GM19452 (cell line): ENCODE measurements at regions not wholly inside any gene's neighbourhood (a gene's known extent, or its start where the extent isn't known, plus 50 kb on each side); places are given as distances from the start of the nearest gene placed in this dataset.
"Not testable (repeated sequence)": the region's sequence is repeated elsewhere in the genome, so short reads cannot be mapped to it uniquely, and the experiment has no call there.

Experiments
- ATAC-seq: cut with Tn5 transposase; IDR thresholded peaks from one replicate; pipeline ENCODE4 v1.9.1; 2021; ENCODE audit not compliant: unreplicated experiment

DNA sequence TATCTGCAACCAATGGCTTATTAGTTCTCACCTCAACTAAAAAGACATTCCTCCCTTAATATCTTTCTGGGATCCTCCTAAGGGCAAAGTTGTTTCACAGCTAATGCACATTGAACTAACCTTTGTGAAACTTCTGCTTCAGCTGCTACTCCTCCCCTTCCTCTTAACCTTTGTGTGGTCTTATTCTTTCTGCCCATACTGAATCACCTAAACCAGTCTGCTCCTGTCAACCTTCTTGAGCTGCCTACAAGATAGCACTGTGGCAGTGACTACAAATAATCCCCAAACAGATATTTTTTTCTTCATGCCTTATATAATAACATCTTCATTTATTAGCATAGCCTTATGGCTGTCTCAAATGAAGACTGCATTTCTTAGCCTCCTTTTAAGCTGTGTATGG lies 1077.4 kb upstream of the ATXN7L3B start:
- ATAC-seq, result no peak

DNA sequence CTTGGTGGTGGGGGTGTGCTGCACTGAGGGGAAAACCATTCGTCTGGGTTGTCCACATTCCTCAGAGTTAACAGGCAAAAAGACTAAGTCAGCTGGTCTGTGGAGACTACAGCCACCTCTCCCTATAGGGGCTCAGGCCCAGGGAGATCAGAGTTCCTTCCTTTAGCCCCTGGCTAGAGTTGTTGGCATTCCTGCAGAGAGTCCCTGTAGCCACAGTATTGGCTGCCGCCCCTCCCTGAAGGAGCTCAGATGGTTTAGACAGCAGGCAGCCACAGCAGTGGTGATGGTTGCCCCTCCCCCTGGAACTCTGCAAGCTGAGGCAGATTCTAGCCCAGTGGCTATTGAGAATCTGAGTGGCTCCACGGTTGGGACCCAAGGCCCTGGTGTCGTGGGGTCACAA lies 1072.5 kb upstream of the ATXN7L3B start:
- ATAC-seq, result no peak

DNA sequence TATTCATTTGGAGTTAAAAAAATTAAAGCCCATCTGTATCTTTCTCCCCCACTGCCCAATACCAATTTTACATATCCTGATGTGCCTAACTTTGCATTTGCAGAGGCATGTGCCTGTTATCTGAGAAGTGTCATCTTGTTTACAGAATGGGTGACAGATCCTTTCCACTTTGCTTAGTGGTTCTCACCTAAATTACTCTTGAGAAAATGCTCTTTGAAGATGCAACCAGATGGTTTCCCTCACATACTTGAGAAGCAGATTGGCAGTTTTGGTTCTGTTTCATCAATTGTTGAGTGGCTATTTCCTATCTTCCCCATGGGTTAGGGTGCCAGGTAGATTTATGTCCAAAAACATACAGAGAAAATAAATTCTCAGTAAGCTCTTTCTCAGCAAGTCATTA lies 1051.4 kb upstream of the ATXN7L3B start:
- ATAC-seq, result no peak

- ATAC-seq, result no peak
Observed at GRCh38 chr12:73506611-73507010, 1031.0 kb upstream of the ATXN7L3B start.

- ATAC-seq, result no peak
Observed at GRCh38 chr12:73514672-73515071, 1023.0 kb upstream of the ATXN7L3B start.

DNA sequence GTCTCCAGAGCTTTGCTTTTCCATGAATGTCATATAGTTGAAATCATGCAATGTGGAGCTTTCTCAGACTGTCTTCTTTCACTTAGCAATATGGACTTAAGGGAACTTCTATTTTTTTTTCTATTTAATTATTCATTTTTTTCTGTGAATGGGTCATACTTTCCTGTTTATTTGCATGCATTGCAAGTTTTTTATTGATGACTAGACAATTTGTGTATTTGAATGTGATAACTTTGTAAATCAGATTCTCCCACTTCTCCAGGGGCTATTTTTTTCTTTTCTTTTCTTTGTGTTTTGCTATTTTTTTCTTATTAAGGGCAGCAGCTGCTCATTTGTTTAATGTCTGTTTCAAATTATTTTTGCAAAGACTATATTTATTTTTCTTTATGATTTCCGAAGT lies 1019.8 kb upstream of the ATXN7L3B start:
- ATAC-seq, result no peak

GRCh38 chr12:73529231-73529630 lies 1008.4 kb upstream of the ATXN7L3B start:
- ATAC-seq, result no peak

GRCh38 chr12:73529954-73530353 lies 1007.7 kb upstream of the ATXN7L3B start:
- no peak for ATAC-seq

DNA sequence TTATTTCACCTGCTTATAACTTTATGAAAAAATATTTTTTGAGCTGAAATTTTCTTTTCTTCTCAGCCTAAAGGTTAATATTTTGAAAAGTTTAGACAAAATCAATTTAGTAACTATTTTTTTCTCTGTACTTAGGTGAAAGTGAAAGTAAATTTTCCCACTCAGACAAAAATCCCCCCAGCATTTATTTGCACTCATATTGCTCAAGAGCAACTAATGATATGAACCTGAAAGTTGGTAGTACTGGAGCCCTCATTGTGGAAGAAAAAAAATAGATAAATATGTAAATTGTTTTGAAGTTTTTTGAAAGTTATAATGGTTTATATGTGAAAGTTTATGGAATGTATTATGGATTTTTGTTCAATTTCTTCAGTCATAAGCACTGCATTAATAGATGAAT lies 1005.9 kb upstream of the ATXN7L3B start:
- ATAC-seq, result no peak

DNA sequence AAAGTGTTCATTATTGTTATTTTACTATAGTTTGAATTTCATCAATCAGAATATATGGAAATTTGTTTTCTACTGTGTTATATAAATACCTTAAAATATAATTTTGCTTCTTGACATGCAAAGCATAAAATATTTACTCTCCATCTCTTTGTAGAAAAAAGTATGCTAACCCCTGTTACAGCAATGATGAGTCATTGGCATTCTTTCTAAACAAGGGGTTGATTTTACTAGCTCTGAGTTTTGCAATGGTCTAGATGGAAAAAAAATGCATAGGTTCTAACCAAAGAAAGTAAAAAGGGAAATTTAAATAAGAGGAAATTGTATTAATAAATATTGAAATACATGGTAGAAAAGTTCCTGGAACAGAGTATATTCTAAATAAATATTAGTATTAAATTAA lies 990.2 kb upstream of the ATXN7L3B start:
- no peak for ATAC-seq

- ATAC-seq, result no peak
Observed at GRCh38 chr12:73585136-73585535, 952.5 kb upstream of the ATXN7L3B start.

- ATAC-seq, result no peak
Observed at GRCh38 chr12:73589220-73589619, 948.4 kb upstream of the ATXN7L3B start.

DNA sequence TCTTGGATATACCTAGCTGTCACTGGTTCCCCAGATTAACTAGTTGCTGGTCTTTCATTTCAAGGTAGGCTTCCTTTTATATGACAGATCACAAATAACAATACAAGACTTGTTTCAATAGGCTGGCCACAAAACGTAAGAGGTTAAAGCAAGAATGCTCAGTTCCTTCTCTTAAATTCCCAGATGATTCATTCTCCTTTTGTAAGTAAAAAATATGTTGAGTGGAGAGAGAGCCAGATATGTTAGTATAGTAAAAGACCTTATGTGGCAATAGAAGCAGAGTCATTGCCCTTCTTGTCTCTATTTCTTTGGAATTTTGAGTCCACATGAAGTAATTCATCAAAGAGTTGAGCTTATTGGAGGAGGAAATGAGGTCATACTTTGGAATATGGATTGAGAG lies 939.0 kb upstream of the ATXN7L3B start:
- no peak for ATAC-seq

GRCh38 chr12:73599268-73599667 lies 938.4 kb upstream of the ATXN7L3B start:
- no peak for ATAC-seq

GRCh38 chr12:73605925-73606324 lies 931.7 kb upstream of the ATXN7L3B start:
- ATAC-seq, result not testable (repeated sequence)

DNA sequence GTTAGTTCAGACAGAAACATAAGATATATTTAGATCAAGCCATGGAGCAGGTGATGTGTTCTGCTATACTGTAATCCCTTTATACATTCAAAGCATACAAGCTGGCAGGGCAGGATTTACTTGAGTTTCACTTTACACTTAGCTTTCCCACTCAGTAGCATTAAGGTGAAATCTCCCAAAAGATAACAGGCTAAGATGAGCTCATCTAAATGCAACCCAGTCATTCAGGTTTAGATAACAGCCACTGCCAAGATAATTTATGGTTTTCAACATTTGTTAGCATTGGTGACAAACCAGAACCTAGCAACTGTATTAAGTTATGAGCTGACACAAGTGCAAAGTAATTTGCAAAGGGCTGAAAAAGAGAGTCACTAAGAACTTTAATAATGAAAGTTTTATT lies 925.1 kb upstream of the ATXN7L3B start:
- ATAC-seq, result no peak

DNA sequence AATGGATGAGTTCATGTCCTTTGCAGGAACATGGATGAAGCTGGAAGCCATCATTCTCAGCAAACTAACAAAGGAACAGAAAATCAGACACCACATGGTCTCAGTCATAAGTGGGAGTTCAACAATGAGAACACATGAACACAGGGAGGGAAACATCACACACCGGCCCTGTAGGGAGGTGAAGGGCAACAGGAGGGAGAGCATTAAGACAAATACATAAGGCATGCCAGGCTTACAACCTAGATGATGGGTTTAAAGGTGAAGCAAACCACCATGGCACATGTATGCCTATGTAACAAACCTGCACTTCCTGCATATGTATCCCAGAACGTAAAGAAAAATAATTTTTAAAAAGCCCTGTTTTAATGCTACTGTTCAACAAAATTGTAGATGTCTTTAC lies 914.2 kb upstream of the ATXN7L3B start:
- ATAC-seq, result no peak

DNA sequence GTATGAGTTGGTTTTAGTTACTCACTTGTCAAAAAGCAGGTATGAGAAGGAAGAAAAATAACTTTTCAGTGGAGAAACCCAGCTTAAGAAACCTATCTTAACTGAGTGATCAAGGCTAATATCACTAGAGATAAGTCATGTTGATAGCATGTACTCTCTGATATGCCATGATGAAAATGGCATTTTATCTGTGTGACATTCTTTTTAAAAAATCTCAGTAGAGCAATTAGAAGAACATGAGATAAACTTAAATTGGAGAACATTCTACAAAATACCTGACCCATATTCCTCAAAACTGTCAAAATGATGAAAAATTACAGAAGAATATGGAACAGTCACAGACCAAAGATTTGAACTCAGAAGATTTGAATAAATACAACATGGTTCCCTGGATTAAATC lies 912.4 kb upstream of the ATXN7L3B start:
- ATAC-seq, result no peak

DNA sequence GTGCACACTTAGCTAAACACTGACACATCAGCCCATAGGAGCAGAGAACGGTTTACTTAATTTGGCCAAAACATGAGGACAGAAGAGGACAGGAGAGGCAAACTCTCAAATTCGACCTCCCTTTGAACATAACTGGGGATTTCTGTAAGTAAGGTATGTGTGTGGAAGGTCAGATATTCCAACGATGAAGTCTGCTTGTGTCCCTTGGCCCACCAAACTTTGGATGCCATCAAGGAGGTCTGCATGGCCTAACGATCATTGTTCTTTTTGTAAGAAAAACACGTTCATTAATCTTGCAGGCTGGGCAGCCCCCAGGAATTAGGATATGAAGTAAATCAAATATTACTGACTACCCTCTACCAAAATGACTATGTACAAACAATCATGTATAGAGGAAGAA lies 908.5 kb upstream of the ATXN7L3B start:
- ATAC-seq, result no peak

- ATAC-seq, result no peak
Observed at GRCh38 chr12:73629893-73630831, 907.5 kb upstream of the ATXN7L3B start.

DNA sequence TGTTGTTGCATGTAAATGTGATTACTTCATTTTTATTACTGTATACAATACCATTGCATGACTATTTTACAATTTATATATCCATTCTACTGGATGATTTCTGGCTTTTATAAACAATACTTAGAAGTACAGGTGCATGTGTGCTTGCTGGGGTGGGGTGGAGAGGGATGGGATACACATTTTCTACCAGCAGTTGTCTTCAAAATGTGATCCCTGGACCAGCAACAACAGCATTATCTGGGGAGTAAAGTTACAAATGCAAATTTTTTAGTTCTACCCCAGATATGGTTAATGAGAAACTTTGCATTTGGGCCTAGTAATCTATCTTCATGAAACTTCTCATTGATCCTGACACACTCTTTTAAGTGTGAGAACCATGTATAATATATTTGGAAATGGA lies 905.4 kb upstream of the ATXN7L3B start:
- ATAC-seq, result no peak

- no peak for ATAC-seq
Observed at GRCh38 chr12:73632661-73633060, 905.0 kb upstream of the ATXN7L3B start.

DNA sequence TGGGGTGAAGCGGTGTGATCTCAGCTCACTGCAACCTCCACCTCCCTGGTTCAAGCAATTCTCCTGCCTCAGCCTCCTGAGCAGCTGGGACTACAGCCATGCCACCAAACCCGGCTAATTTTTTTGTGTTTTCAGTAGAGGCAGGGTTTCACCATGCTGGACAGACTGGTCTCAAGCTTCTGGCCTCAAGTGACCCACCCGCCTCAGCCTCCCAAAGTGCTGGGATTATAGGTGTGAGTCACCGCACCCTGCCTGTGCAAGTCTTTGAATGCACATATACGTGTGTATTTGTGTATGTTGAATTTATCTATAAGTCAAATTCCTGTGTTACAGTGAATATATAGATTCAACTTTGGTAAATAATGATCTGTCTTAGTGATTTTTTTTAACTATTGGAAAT lies 898.2 kb upstream of the ATXN7L3B start:
- ATAC-seq, result not testable (repeated sequence)
